ENCODE measurements at regions not wholly inside any gene's neighbourhood (a gene's known extent, or its start where the extent isn't known, plus 50 kb on each side); places are given as distances from the start of the nearest gene placed in this dataset.
"Not testable (repeated sequence)": the region's sequence is repeated elsewhere in the genome, so short reads cannot be mapped to it uniquely, and the experiment has no call there.

GRCh38 chr2:67132441-67132940 lies 264.6 kb upstream of the ETAA1 start:
- not testable (repeated sequence) for H3K4me1 ChIP-seq (ENCODE audit: control insufficient read depth in 2 of 2, insufficient read depth in 2 of 2, low read length in 2 of 2); H3K27me3 ChIP-seq (ENCODE audit: control insufficient read depth in 2 of 2, insufficient read depth in 2 of 2, low read length in 2 of 2); H3K9ac ChIP-seq (ENCODE audit: low read depth in 1 of 2, low read length in 2 of 2); H3K36me3 ChIP-seq (ENCODE audit: control insufficient read depth in 2 of 2, insufficient read depth in 2 of 2, low read length in 2 of 2); H3K4me3 ChIP-seq (ENCODE audit: low read length in 2 of 2); H3K9me3 ChIP-seq (ENCODE audit: control insufficient read depth in 2 of 2, low read length in 2 of 2); H3K27ac ChIP-seq (ENCODE audit: low read depth in 2 of 2, low read length in 2 of 2)

- no peaks in the 10 kb centered on the region for H3K27me3 ChIP-seq (ENCODE audit: control insufficient read depth in 2 of 2, insufficient read depth in 2 of 2, low read length in 2 of 2)
- H3K9me3 ChIP-seq (ENCODE audit: control insufficient read depth in 2 of 2, low read length in 2 of 2): no peaks in the 10 kb centered on the region
- H3K9ac ChIP-seq (ENCODE audit: low read depth in 1 of 2, low read length in 2 of 2): no peak overlapping the region
- no peaks in the 10 kb centered on the region for H3K4me1 ChIP-seq (ENCODE audit: control insufficient read depth in 2 of 2, insufficient read depth in 2 of 2, low read length in 2 of 2)
- H3K27ac ChIP-seq (ENCODE audit: low read depth in 2 of 2, low read length in 2 of 2): no peak overlapping the region
- H3K4me3 ChIP-seq (ENCODE audit: low read length in 2 of 2): no peak overlapping the region
- no peaks in the 10 kb centered on the region for H3K36me3 ChIP-seq (ENCODE audit: control insufficient read depth in 2 of 2, insufficient read depth in 2 of 2, low read length in 2 of 2)
Measured at GRCh38 chr2:67135208-67135607, 261.9 kb upstream of the ETAA1 start.

GRCh38 chr2:67137699-67138098 lies 259.4 kb upstream of the ETAA1 start:
- no peaks in the 10 kb centered on the region for H3K4me1 ChIP-seq (ENCODE audit: control insufficient read depth in 2 of 2, insufficient read depth in 2 of 2, low read length in 2 of 2)

GRCh38 chr2:67142071-67142470 lies 255.1 kb upstream of the ETAA1 start:
- Histone ChIP-seq H3K4me1 (ENCODE audit: control insufficient read depth in 2 of 2, insufficient read depth in 2 of 2, low read length in 2 of 2) (no peaks in the 10 kb centered on the region), H3K9ac (ENCODE audit: low read depth in 1 of 2, low read length in 2 of 2) (no peak overlapping the region), H3K9me3 (ENCODE audit: control insufficient read depth in 2 of 2, low read length in 2 of 2) (no peaks in the 10 kb centered on the region), H3K36me3 (ENCODE audit: control insufficient read depth in 2 of 2, insufficient read depth in 2 of 2, low read length in 2 of 2) (no peaks in the 10 kb centered on the region), H3K27me3 (ENCODE audit: control insufficient read depth in 2 of 2, insufficient read depth in 2 of 2, low read length in 2 of 2) (no peaks in the 10 kb centered on the region), H3K4me3 (ENCODE audit: low read length in 2 of 2) (no peak overlapping the region), H3K27ac (ENCODE audit: low read depth in 2 of 2, low read length in 2 of 2) (no peak overlapping the region)

More at GRCh38 chr2:67137699-67138098, 259.4 kb upstream of the ETAA1 start:
- H3K27ac ChIP-seq (ENCODE audit: low read depth in 2 of 2, low read length in 2 of 2): no peak overlapping the region
- no peaks in the 10 kb centered on the region for H3K27me3 ChIP-seq (ENCODE audit: control insufficient read depth in 2 of 2, insufficient read depth in 2 of 2, low read length in 2 of 2)
- H3K9me3 ChIP-seq (ENCODE audit: control insufficient read depth in 2 of 2, low read length in 2 of 2): no peaks in the 10 kb centered on the region
- no peak overlapping the region for H3K4me3 ChIP-seq (ENCODE audit: low read length in 2 of 2)
- no peaks in the 10 kb centered on the region for H3K36me3 ChIP-seq (ENCODE audit: control insufficient read depth in 2 of 2, insufficient read depth in 2 of 2, low read length in 2 of 2)
- H3K9ac ChIP-seq (ENCODE audit: low read depth in 1 of 2, low read length in 2 of 2): no peak overlapping the region

GRCh38 chr2:67142741-67143140 lies 254.4 kb upstream of the ETAA1 start:
- H3K4me3 ChIP-seq (ENCODE audit: low read length in 2 of 2): no peak overlapping the region
- no peaks in the 10 kb centered on the region for H3K27me3 ChIP-seq (ENCODE audit: control insufficient read depth in 2 of 2, insufficient read depth in 2 of 2, low read length in 2 of 2)
- no peak overlapping the region for H3K27ac ChIP-seq (ENCODE audit: low read depth in 2 of 2, low read length in 2 of 2)
- no peak overlapping the region for H3K9ac ChIP-seq (ENCODE audit: low read depth in 1 of 2, low read length in 2 of 2)
- H3K36me3 ChIP-seq (ENCODE audit: control insufficient read depth in 2 of 2, insufficient read depth in 2 of 2, low read length in 2 of 2): no peaks in the 10 kb centered on the region
- no peaks in the 10 kb centered on the region for H3K9me3 ChIP-seq (ENCODE audit: control insufficient read depth in 2 of 2, low read length in 2 of 2)
- H3K4me1 ChIP-seq (ENCODE audit: control insufficient read depth in 2 of 2, insufficient read depth in 2 of 2, low read length in 2 of 2): no peaks in the 10 kb centered on the region

- H3K9me3 ChIP-seq (ENCODE audit: control insufficient read depth in 2 of 2, low read length in 2 of 2): no peaks in the 10 kb centered on the region
- H3K4me3 ChIP-seq (ENCODE audit: low read length in 2 of 2): no peak overlapping the region
- no peak overlapping the region for H3K9ac ChIP-seq (ENCODE audit: low read depth in 1 of 2, low read length in 2 of 2)
- no peak overlapping the region for H3K27ac ChIP-seq (ENCODE audit: low read depth in 2 of 2, low read length in 2 of 2)
- no peaks in the 10 kb centered on the region for H3K36me3 ChIP-seq (ENCODE audit: control insufficient read depth in 2 of 2, insufficient read depth in 2 of 2, low read length in 2 of 2)
- H3K27me3 ChIP-seq (ENCODE audit: control insufficient read depth in 2 of 2, insufficient read depth in 2 of 2, low read length in 2 of 2): no peaks in the 10 kb centered on the region
- no peaks in the 10 kb centered on the region for H3K4me1 ChIP-seq (ENCODE audit: control insufficient read depth in 2 of 2, insufficient read depth in 2 of 2, low read length in 2 of 2)
Measured at GRCh38 chr2:67145851-67146250, 251.3 kb upstream of the ETAA1 start.

DNA sequence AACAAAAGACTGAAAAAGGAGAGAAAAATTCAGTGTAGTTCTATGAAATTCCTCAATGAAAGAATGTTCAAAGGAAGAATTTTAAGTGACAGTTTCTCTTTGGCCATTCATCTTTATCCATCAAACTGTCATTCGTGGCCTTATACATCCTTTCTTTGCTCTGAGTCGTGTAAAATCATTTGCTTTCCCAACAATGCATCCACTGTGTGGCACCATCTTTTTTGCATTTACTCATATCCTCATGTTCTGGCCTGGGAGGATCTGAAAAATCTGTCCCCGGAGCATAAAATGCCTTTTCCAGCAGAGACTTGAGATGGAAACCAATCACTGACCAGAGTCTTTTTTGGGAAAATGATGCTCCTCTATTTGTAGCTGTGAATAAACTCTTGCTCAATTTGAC lies 240.3 kb upstream of the ETAA1 start:
- no peaks in the 10 kb centered on the region for H3K36me3 ChIP-seq (ENCODE audit: control insufficient read depth in 2 of 2, insufficient read depth in 2 of 2, low read length in 2 of 2)
- no peaks in the 10 kb centered on the region for H3K27me3 ChIP-seq (ENCODE audit: control insufficient read depth in 2 of 2, insufficient read depth in 2 of 2, low read length in 2 of 2)
- H3K9me3 ChIP-seq (ENCODE audit: control insufficient read depth in 2 of 2, low read length in 2 of 2): no peaks in the 10 kb centered on the region
- no peak overlapping the region for H3K9ac ChIP-seq (ENCODE audit: low read depth in 1 of 2, low read length in 2 of 2)
- no peak overlapping the region for H3K27ac ChIP-seq (ENCODE audit: low read depth in 2 of 2, low read length in 2 of 2)
- no peaks in the 10 kb centered on the region for H3K4me1 ChIP-seq (ENCODE audit: control insufficient read depth in 2 of 2, insufficient read depth in 2 of 2, low read length in 2 of 2)
- H3K4me3 ChIP-seq (ENCODE audit: low read length in 2 of 2): no peak overlapping the region

DNA sequence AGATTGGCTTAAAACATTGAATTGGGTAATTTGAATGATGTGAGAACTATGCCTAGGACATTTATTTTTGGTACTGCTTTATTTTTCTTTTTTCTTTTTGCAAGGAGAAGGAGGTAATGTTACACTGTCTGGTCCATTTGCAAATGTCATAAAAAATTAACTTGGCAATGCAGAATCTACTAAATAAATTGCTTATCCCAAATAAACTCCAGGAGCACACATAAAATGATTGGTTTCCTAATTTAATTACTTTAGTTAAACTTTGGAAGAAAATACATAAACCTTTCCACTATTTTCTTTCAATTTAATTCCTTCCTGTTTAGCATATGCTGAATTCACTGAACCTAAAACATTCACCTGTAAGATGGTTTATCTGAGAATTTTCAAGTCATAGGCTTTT lies 238.4 kb upstream of the ETAA1 start:
- H3K27me3 ChIP-seq (ENCODE audit: control insufficient read depth in 2 of 2, insufficient read depth in 2 of 2, low read length in 2 of 2): no peaks in the 10 kb centered on the region
- no peak overlapping the region for H3K4me3 ChIP-seq (ENCODE audit: low read length in 2 of 2)
- H3K27ac ChIP-seq (ENCODE audit: low read depth in 2 of 2, low read length in 2 of 2): no peak overlapping the region
- H3K9me3 ChIP-seq (ENCODE audit: control insufficient read depth in 2 of 2, low read length in 2 of 2): no peaks in the 10 kb centered on the region
- H3K36me3 ChIP-seq (ENCODE audit: control insufficient read depth in 2 of 2, insufficient read depth in 2 of 2, low read length in 2 of 2): no peaks in the 10 kb centered on the region
- no peaks in the 10 kb centered on the region for H3K4me1 ChIP-seq (ENCODE audit: control insufficient read depth in 2 of 2, insufficient read depth in 2 of 2, low read length in 2 of 2)
- H3K9ac ChIP-seq (ENCODE audit: low read depth in 1 of 2, low read length in 2 of 2): no peak overlapping the region

- Histone ChIP-seq H3K9ac (ENCODE audit: low read depth in 1 of 2, low read length in 2 of 2) (no peak overlapping the region), H3K27ac (ENCODE audit: low read depth in 2 of 2, low read length in 2 of 2) (peak overlapping the region in 1 of 2 donors; percentile 3)
Measured at GRCh38 chr2:67159929-67160328, 237.2 kb upstream of the ETAA1 start.

GRCh38 chr2:67164771-67165522 lies 232.2 kb upstream of the ETAA1 start:
- Histone ChIP-seq H3K4me3 (ENCODE audit: low read length in 2 of 2) (no peak overlapping the region), H3K27ac (ENCODE audit: low read depth in 2 of 2, low read length in 2 of 2) (no peak overlapping the region), H3K9me3 (ENCODE audit: control insufficient read depth in 2 of 2, low read length in 2 of 2) (no peaks in the 10 kb centered on the region), H3K27me3 (ENCODE audit: control insufficient read depth in 2 of 2, insufficient read depth in 2 of 2, low read length in 2 of 2) (no peaks in the 10 kb centered on the region), H3K9ac (ENCODE audit: low read depth in 1 of 2, low read length in 2 of 2) (no peak overlapping the region), H3K4me1 (ENCODE audit: control insufficient read depth in 2 of 2, insufficient read depth in 2 of 2, low read length in 2 of 2) (no peaks in the 10 kb centered on the region), H3K36me3 (ENCODE audit: control insufficient read depth in 2 of 2, insufficient read depth in 2 of 2, low read length in 2 of 2) (no peaks in the 10 kb centered on the region)

More at GRCh38 chr2:67159929-67160328, 237.2 kb upstream of the ETAA1 start:
- no peaks in the 10 kb centered on the region for H3K27me3 ChIP-seq (ENCODE audit: control insufficient read depth in 2 of 2, insufficient read depth in 2 of 2, low read length in 2 of 2)
- H3K36me3 ChIP-seq (ENCODE audit: control insufficient read depth in 2 of 2, insufficient read depth in 2 of 2, low read length in 2 of 2): no peaks in the 10 kb centered on the region
- no peaks in the 10 kb centered on the region for H3K9me3 ChIP-seq (ENCODE audit: control insufficient read depth in 2 of 2, low read length in 2 of 2)
- H3K4me1 ChIP-seq (ENCODE audit: control insufficient read depth in 2 of 2, insufficient read depth in 2 of 2, low read length in 2 of 2): no peaks in the 10 kb centered on the region
- no peak overlapping the region for H3K4me3 ChIP-seq (ENCODE audit: low read length in 2 of 2)

Data from mucosa of rectum (tissue), 2 donors.